Neural progenitor cell (in vitro differentiated cells): ENCODE measurements at regions not wholly inside any gene's neighbourhood (a gene's known extent, or its start where the extent isn't known, plus 50 kb on each side); places are given as distances from the start of the nearest gene placed in this dataset.
"Not testable (repeated sequence)": the region's sequence is repeated elsewhere in the genome, so short reads cannot be mapped to it uniquely, and the experiment has no call there.

Experiments
- CTCF ChIP-seq: fragments of 200-600 bp; sonication (generic); IDR thresholded peaks from 2 replicates; pipeline ENCODE4 v1.5.1; 2017; ENCODE audit warnings: antibody characterized with exemption, mild to moderate bottlenecking
- EZH2 ChIP-seq: fragments of 200-600 bp; sonication (generic); IDR thresholded peaks from 2 replicates; pipeline ENCODE4 v1.6.1; 2017; ENCODE audit warnings: antibody characterized with exemption, mild to moderate bottlenecking, moderate library complexity
- EZH2phosphoT487 ChIP-seq: fragments of 200-600 bp; sonication (generic); IDR thresholded peaks from 2 replicates; pipeline ENCODE4 v1.6.1; 2017; ENCODE audit warnings: antibody characterized with exemption

- not testable (repeated sequence) for TF ChIP-seq CTCF, EZH2, EZH2phosphoT487
Measured at GRCh38 chr10:83551190-83551589, 588.1 kb upstream of the GHITM start.
